T follicular helper cell (primary cell): ENCODE measurements at regions not wholly inside any gene's neighbourhood (a gene's known extent, or its start where the extent isn't known, plus 50 kb on each side); places are given as distances from the start of the nearest gene placed in this dataset.

Source experiments
- DNase-seq: peaks from one replicate; pipeline ENCODE4 v3.0.0-alpha.2; 2020; ENCODE audit warnings: low read depth

GRCh38 chr4:57243076-57243475, 132.9 kb upstream of the IGFBP7 start:
- DNase-seq, result no peak

- DNase-seq, result no peak
Measured at GRCh38 chr4:57234252-57234775, 124.1 kb upstream of the IGFBP7 start.

- DNase-seq, result no peak
Measured at GRCh38 chr4:57233386-57233785, 123.2 kb upstream of the IGFBP7 start.

- DNase-seq, result no peak
Measured at GRCh38 chr4:57231781-57232180, 121.6 kb upstream of the IGFBP7 start.

GRCh38 chr4:57220734-57221133, 110.5 kb upstream of the IGFBP7 start:
- no peak for DNase-seq

- DNase-seq, result no peak
Measured at GRCh38 chr4:57220172-57220571, 110.0 kb upstream of the IGFBP7 start.

GRCh38 chr4:57219431-57219830, 109.2 kb upstream of the IGFBP7 start:
- DNase-seq, result no peak

- no peak for DNase-seq
Measured at GRCh38 chr4:57214654-57215411, 104.6 kb upstream of the IGFBP7 start.

GRCh38 chr4:57211131-57211530, 100.9 kb upstream of the IGFBP7 start:
- no peak for DNase-seq

- DNase-seq, result no peak
Measured at GRCh38 chr4:57206172-57206571, 96.0 kb upstream of the IGFBP7 start.

- no peak for DNase-seq
Measured at GRCh38 chr4:57205580-57205979, 95.4 kb upstream of the IGFBP7 start.

- no peak for DNase-seq
Measured at GRCh38 chr4:57200799-57201327, 90.7 kb upstream of the IGFBP7 start.

GRCh38 chr4:57199267-57199666, 89.1 kb upstream of the IGFBP7 start:
- no peak for DNase-seq

- no peak for DNase-seq
Measured at GRCh38 chr4:57195622-57196021, 85.4 kb upstream of the IGFBP7 start.

- no peak for DNase-seq
Measured at GRCh38 chr4:57194068-57194611, 84.0 kb upstream of the IGFBP7 start.

GRCh38 chr4:57193209-57193810, 83.1 kb upstream of the IGFBP7 start:
- no peak for DNase-seq

- DNase-seq, result no peak
Measured at GRCh38 chr4:57191523-57192034, 81.4 kb upstream of the IGFBP7 start.

GRCh38 chr4:57190601-57191481, 80.7 kb upstream of the IGFBP7 start:
- no peak for DNase-seq

- DNase-seq, result no peak
Measured at GRCh38 chr4:57187246-57187645, 77.1 kb upstream of the IGFBP7 start.

GRCh38 chr4:57184378-57185029, 74.3 kb upstream of the IGFBP7 start:
- no peak for DNase-seq
